ENCODE measurements at regions not wholly inside any gene's neighbourhood (a gene's known extent, or its start where the extent isn't known, plus 50 kb on each side); places are given as distances from the start of the nearest gene placed in this dataset.
"Not testable (repeated sequence)": the region's sequence is repeated elsewhere in the genome, so short reads cannot be mapped to it uniquely, and the experiment has no call there.

- H4K20me1 ChIP-seq (ENCODE audit: low read depth); H3K4me2 ChIP-seq; H3K4me3 Mint-ChIP-seq; H3F3A ChIP-seq (ENCODE audit: low read depth); H3K27ac ChIP-seq; H3K9ac ChIP-seq; DNase-seq (ENCODE audit: low spot score); H3K9me3 Mint-ChIP-seq; H3K4me3 ChIP-seq; H3K4me1 Mint-ChIP-seq; H3K4me1 ChIP-seq; H3K9me3 ChIP-seq (ENCODE audit: low read depth); H3K27me3 Mint-ChIP-seq (ENCODE audit: insufficient read depth, low read depth); H3K36me3 ChIP-seq; H3K79me2 ChIP-seq (ENCODE audit: low read depth); H2AFZ ChIP-seq (replicated peaks); H3K27me3 ChIP-seq; H3K36me3 Mint-ChIP-seq; H3K27ac Mint-ChIP-seq: not testable (repeated sequence)
Observed at GRCh38 chr7:51389952-51390351, 73.3 kb upstream of the COBL start.

GRCh38 chr7:51389216-51389812 lies 72.7 kb upstream of the COBL start:
- DNase-seq (ENCODE audit: low spot score); H3K36me3 Mint-ChIP-seq; H3K4me1 Mint-ChIP-seq; H3K9me3 Mint-ChIP-seq; H3K27ac ChIP-seq; H3K4me3 ChIP-seq; H3K27ac Mint-ChIP-seq; H3K79me2 ChIP-seq (ENCODE audit: low read depth); H3K9me3 ChIP-seq (ENCODE audit: low read depth); H3K4me1 ChIP-seq; H2AFZ ChIP-seq (replicated peaks); H3K27me3 Mint-ChIP-seq (ENCODE audit: insufficient read depth, low read depth); H3K4me2 ChIP-seq; H3K4me3 Mint-ChIP-seq; H3F3A ChIP-seq (ENCODE audit: low read depth); H3K36me3 ChIP-seq; H3K27me3 ChIP-seq; H3K9ac ChIP-seq; H4K20me1 ChIP-seq (ENCODE audit: low read depth): not testable (repeated sequence)

- H3K36me3 ChIP-seq; H3K27me3 ChIP-seq; H3K36me3 Mint-ChIP-seq; H3K9me3 ChIP-seq (ENCODE audit: low read depth); H3F3A ChIP-seq (ENCODE audit: low read depth); H3K79me2 ChIP-seq (ENCODE audit: low read depth); H3K27me3 Mint-ChIP-seq (ENCODE audit: insufficient read depth, low read depth); H3K27ac Mint-ChIP-seq; H3K27ac ChIP-seq; H4K20me1 ChIP-seq (ENCODE audit: low read depth); DNase-seq (ENCODE audit: low spot score); H2AFZ ChIP-seq (replicated peaks); H3K4me3 Mint-ChIP-seq; H3K4me1 Mint-ChIP-seq; H3K4me2 ChIP-seq; H3K4me3 ChIP-seq; H3K4me1 ChIP-seq; H3K9me3 Mint-ChIP-seq; H3K9ac ChIP-seq: not testable (repeated sequence)
Observed at GRCh38 chr7:51388241-51388640, 71.6 kb upstream of the COBL start.

DNA sequence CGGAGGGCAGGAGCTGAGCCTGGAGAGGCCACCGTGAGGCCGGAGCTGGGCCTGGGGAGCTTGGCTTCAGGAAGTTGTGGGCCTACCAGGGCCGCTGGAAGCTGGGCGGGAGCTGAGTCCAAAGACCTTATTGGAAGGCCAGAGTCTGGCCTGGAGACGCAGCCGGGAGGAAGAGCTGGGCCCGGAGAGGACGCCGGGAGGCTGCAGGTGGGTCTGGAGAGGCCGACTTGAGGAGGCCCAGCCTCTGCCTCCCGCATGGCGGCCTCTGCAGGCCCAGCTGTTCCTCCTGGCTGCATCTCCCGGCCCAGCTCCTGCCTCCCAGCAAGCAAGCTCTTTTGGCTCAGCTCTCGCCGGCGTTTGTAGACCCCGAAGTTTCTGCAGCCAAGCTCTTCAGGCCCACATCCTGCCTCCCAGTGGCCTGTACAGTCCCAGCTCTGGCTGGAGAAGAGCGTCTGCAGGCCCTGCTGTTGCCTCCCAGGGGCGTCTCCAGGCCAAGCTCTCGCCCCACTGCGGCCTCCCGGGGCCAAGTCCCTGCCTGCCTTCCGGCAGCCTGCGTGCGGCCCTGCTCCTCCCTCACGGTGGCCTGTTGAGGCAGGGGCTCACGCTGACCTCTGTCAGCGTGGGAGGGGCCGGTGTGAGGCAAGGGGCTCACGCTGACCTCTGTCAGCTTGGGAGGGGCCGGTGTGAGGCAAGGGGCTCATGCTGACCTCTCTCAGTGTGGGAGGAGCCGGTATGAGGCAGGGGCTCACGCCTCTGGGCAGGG lies 70.4 kb upstream of the COBL start:
- not testable (repeated sequence) for H3K4me3 ChIP-seq; H3K4me3 Mint-ChIP-seq; H4K20me1 ChIP-seq (ENCODE audit: low read depth); H3K9ac ChIP-seq; H3K27ac Mint-ChIP-seq; H3F3A ChIP-seq (ENCODE audit: low read depth); H3K4me1 Mint-ChIP-seq; DNase-seq (ENCODE audit: low spot score); H3K4me2 ChIP-seq; H3K27me3 ChIP-seq; H3K9me3 ChIP-seq (ENCODE audit: low read depth); H3K79me2 ChIP-seq (ENCODE audit: low read depth); H3K36me3 ChIP-seq; H2AFZ ChIP-seq (replicated peaks); H3K36me3 Mint-ChIP-seq; H3K27me3 Mint-ChIP-seq (ENCODE audit: insufficient read depth, low read depth); H3K9me3 Mint-ChIP-seq; H3K27ac ChIP-seq; H3K4me1 ChIP-seq

- not testable (repeated sequence) for H3K4me3 ChIP-seq; H3K79me2 ChIP-seq (ENCODE audit: low read depth); H3K4me2 ChIP-seq; H2AFZ ChIP-seq (replicated peaks); H3K36me3 Mint-ChIP-seq; H3K9ac ChIP-seq; H3K4me3 Mint-ChIP-seq; H3K9me3 Mint-ChIP-seq; H3K4me1 Mint-ChIP-seq; H4K20me1 ChIP-seq (ENCODE audit: low read depth); H3K27ac Mint-ChIP-seq; H3K36me3 ChIP-seq; H3F3A ChIP-seq (ENCODE audit: low read depth); H3K27me3 Mint-ChIP-seq (ENCODE audit: insufficient read depth, low read depth); H3K27ac ChIP-seq; H3K9me3 ChIP-seq (ENCODE audit: low read depth); DNase-seq (ENCODE audit: low spot score); H3K4me1 ChIP-seq; H3K27me3 ChIP-seq
Observed at GRCh38 chr7:51386184-51386583, 69.6 kb upstream of the COBL start.

DNA sequence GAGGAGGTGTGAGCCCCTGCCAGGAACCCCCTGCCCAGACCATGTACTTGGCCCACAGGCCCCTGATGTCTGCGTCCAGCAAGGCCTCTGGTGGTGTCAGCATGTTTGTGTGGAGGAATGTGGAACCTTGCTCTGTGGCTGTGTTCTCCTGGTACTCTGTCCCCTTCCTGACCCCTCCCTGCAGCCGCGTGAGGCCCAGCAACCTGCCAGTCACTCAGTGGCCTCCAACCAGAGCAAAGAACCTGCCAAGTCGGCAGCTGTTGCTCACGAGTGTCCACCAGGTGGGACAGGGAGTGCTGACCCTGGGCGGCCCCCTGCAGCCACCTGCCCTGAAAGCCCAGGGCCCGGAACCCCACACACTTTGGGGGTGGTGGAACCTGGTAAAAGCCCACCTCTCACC lies 65.6 kb upstream of the COBL start:
- H3K79me2 ChIP-seq (ENCODE audit: low read depth); H3K4me1 Mint-ChIP-seq; H3K9me3 Mint-ChIP-seq; DNase-seq (ENCODE audit: low spot score); H3K36me3 Mint-ChIP-seq; H3K27me3 ChIP-seq; H3K4me1 ChIP-seq; H3K27ac Mint-ChIP-seq; H3K4me3 Mint-ChIP-seq; H2AFZ ChIP-seq (replicated peaks); H3K27me3 Mint-ChIP-seq (ENCODE audit: insufficient read depth, low read depth); H3F3A ChIP-seq (ENCODE audit: low read depth); H3K36me3 ChIP-seq; H3K27ac ChIP-seq; H3K4me3 ChIP-seq; H3K9ac ChIP-seq; H4K20me1 ChIP-seq (ENCODE audit: low read depth); H3K9me3 ChIP-seq (ENCODE audit: low read depth); H3K4me2 ChIP-seq: not testable (repeated sequence)

Measured in neural progenitor cell (in vitro differentiated cells).